Right lobe of liver (tissue), 4 donors: ENCODE measurements at regions not wholly inside any gene's neighbourhood (a gene's known extent, or its start where the extent isn't known, plus 50 kb on each side); places are given as distances from the start of the nearest gene placed in this dataset.

Experiments used
- CTCF ChIP-seq, 4 donors: fragments of 200-600 bp in 3 of 4; fragments of 450-650 bp in 1 of 4; IDR thresholded peaks; one replicate each; pipeline versions ENCODE4 v1.5.1 to v1.8.0; 2016 to 2022; ENCODE audit warnings: antibody characterized with exemption in 4 of 4, mild to moderate bottlenecking in 2 of 4
- POLR2A ChIP-seq: fragments of 450-650 bp; IDR thresholded peaks from one replicate; pipeline ENCODE4 v1.6.1; 2017; ENCODE audit warnings: antibody characterized with exemption, mild to moderate bottlenecking
- donor health status: DM: no; HTN: no; CAD: no.
- donor health status: DM: no; HTN: no; CAD: no.
- donor health status: DM: no; HTN: yes; CAD: no.

DNA sequence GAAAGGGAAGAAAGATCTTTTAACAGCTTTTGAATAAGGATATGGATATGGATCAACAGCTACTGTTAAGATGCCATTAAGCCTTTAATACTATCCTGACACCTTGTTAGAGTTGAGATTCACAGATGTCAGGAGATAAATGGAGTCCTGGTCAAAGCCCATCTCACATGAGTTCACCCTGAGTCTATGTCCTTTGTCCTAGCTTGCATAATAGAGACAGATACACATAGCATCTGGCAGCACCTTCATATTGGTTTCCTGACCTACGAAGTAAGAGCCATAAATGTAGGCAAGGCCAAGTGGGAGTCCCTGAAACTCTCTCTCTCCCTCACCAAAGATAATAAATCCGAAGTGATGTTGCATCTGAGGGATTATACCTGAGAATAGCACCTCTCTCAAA lies 79.1 kb upstream of the F13A1 start:
- TF ChIP-seq POLR2A, result no peak
- TF ChIP-seq CTCF (IDR thresholded peaks at IDR 0.05), result no peak
